ENCODE measurements at regions not wholly inside any gene's neighbourhood (a gene's known extent, or its start where the extent isn't known, plus 50 kb on each side); places are given as distances from the start of the nearest gene placed in this dataset.

- Histone ChIP-seq H4K20me1 (replicated peaks; ENCODE audit: control insufficient read depth, extremely low read depth, insufficient read depth, low read length) (no peaks in the 10 kb centered on the region), H3K36me3 (ENCODE audit: control insufficient read depth in 2 of 2, extremely low read depth in 1 of 2, insufficient read depth in 2 of 2, low read length in 2 of 2) (no peaks in the 10 kb centered on the region), H3K4me2 (ENCODE audit: insufficient read depth, low read length) (no peak overlapping the region), H3K4me1 (ENCODE audit: control insufficient read depth, extremely low read depth, insufficient read depth, low read length) (peaks cover 3% of the 10 kb centered on the region), H3K27me3 (ENCODE audit: control insufficient read depth in 2 of 2, insufficient read depth in 2 of 2, low read length in 2 of 2) (no peaks in the 10 kb centered on the region), H3K79me2 (ENCODE audit: control insufficient read depth, insufficient read depth, low read length) (no peaks in the 10 kb centered on the region), H3K9ac (replicated peaks; ENCODE audit: extremely low read depth, insufficient read depth, low read length) (no peak overlapping the region), H3K27ac (ENCODE audit: insufficient read depth, low read depth, low read length) (no peak overlapping the region), H3K9me1 (replicated peaks; ENCODE audit: control insufficient read depth, extremely low read depth, insufficient read depth, low read length) (no peaks in the 10 kb centered on the region), H2AFZ (ENCODE audit: low read depth, low read length) (no peak overlapping the region), H3K9me3 (replicated peaks; ENCODE audit: control insufficient read depth, insufficient read depth, low read length) (no peaks in the 10 kb centered on the region), H3K4me3 (replicated peaks in 1 of 3; ENCODE audit: insufficient read depth in 1 of 3, low read depth in 1 of 3, low read length in 3 of 3) (no peak overlapping the region)
- DNase-seq (ENCODE audit: low read depth, low spot score) (no peak), FAIRE-seq (no peak)
- dilution Hi-C loops (cut with MboI; ENCODE audit: extremely low pct_ligation_motif_present, low sequenced_read_pairs): no loop called here
- no TSS peak for BruUV-seq (replicated peaks)
- TF ChIP-seq POLR2A (IDR thresholded peaks at IDR 0.05; ENCODE audit: low read depth, low read length): no peak
- TF ChIP-seq MAX (IDR thresholded peaks at IDR 0.05; ENCODE audit: insufficient read depth, insufficient read length): no peak
- TF ChIP-seq POLR2AphosphoS5 (IDR thresholded peaks at IDR 0.05; ENCODE audit: insufficient read depth, low read depth, low read length): no peak
- TF ChIP-seq EZH2 (IDR thresholded peaks at IDR 0.05; ENCODE audit: borderline replicate concordance, low read depth, low read length, severe bottlenecking): no peak
- TF ChIP-seq JUN (IDR thresholded peaks at IDR 0.05; ENCODE audit: borderline replicate concordance, insufficient read depth, insufficient read length, low read depth): no peak
- no peak for TF ChIP-seq FOS (IDR thresholded peaks at IDR 0.05; ENCODE audit: borderline replicate concordance, insufficient read depth, low read length)
- POLR2A ChIA-PET: no interaction called here
- intact Hi-C loops (cut with micrococcal nuclease): no loop called here
- CTCF ChIA-PET: interaction anchor here (0.7 to 1.8 kb wide), 5 partner anchors 9 to 41 kb away, joined by 3 to 5 read pairs (median 3); no protein-coding TSS in a partner anchor
These were observed 108.0 kb upstream of the HAAO start for GRCh38 chr2:42900289-42900891.

DNA sequence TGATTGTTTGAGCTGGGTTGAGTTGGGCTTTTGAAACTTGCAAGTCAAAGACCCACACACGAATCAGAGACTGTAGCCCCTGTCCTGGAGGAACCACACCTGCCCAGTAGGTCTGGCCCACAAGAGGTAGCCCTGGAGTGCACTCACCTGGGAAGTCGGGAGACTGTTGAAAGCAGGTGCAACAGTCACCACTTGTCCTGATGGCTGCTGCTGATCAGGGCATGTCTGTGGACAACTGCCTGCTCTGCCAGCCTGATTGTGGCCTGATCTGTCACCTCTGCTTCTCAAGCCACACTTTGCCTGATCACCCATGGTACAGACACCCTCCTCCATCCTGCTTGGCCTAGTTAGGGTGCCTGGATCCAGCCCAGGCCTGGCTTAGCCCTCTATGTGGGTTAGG, 105.0 kb upstream of the HAAO start:
- ChIA-PET CTCF (interaction anchor here (0.7 to 1.8 kb wide), 6 partner anchors 9 to 20 kb away, joined by 3 to 4 read pairs (median 3); no protein-coding TSS in a partner anchor), POLR2A (interaction anchor here (1.0 kb wide), 1 partner anchor 18 kb away, joined by 3 read pairs; no protein-coding TSS in a partner anchor)
- dilution Hi-C loops (cut with MboI; ENCODE audit: extremely low pct_ligation_motif_present, low sequenced_read_pairs) (no loop called here), intact Hi-C loops (cut with micrococcal nuclease) (loop anchor here (2.0 kb wide), 1 partner anchor 17 kb away; no protein-coding TSS in a partner anchor)
- DNase-seq (ENCODE audit: low read depth, low spot score) (no peak), FAIRE-seq (no peak)
- Histone ChIP-seq H3K9me3 (replicated peaks; ENCODE audit: control insufficient read depth, insufficient read depth, low read length) (no peaks in the 10 kb centered on the region), H4K20me1 (replicated peaks; ENCODE audit: control insufficient read depth, extremely low read depth, insufficient read depth, low read length) (no peaks in the 10 kb centered on the region), H3K4me2 (ENCODE audit: insufficient read depth, low read length) (no peak overlapping the region), H3K27ac (ENCODE audit: insufficient read depth, low read depth, low read length) (no peak overlapping the region), H3K9me1 (replicated peaks; ENCODE audit: control insufficient read depth, extremely low read depth, insufficient read depth, low read length) (no peaks in the 10 kb centered on the region), H3K79me2 (ENCODE audit: control insufficient read depth, insufficient read depth, low read length) (no peaks in the 10 kb centered on the region), H3K9ac (replicated peaks; ENCODE audit: extremely low read depth, insufficient read depth, low read length) (no peak overlapping the region), H3K36me3 (ENCODE audit: control insufficient read depth in 2 of 2, extremely low read depth in 1 of 2, insufficient read depth in 2 of 2, low read length in 2 of 2) (no peaks in the 10 kb centered on the region), H3K4me1 (ENCODE audit: control insufficient read depth, extremely low read depth, insufficient read depth, low read length) (peaks cover 3% of the 10 kb centered on the region), H3K4me3 (replicated peaks in 1 of 3; ENCODE audit: insufficient read depth in 1 of 3, low read depth in 1 of 3, low read length in 3 of 3) (no peak overlapping the region), H2AFZ (ENCODE audit: low read depth, low read length) (no peak overlapping the region), H3K27me3 (ENCODE audit: control insufficient read depth in 2 of 2, insufficient read depth in 2 of 2, low read length in 2 of 2) (no peaks in the 10 kb centered on the region)
- BruUV-seq (replicated peaks): no TSS peak
- TF ChIP-seq JUN (IDR thresholded peaks at IDR 0.05; ENCODE audit: borderline replicate concordance, insufficient read depth, insufficient read length, low read depth) (no peak), EZH2 (IDR thresholded peaks at IDR 0.05; ENCODE audit: borderline replicate concordance, low read depth, low read length, severe bottlenecking) (no peak), GATA2 (IDR thresholded peaks at IDR 0.05; ENCODE audit: insufficient read depth, insufficient read length, low read depth, low read length) (no peak), POLR2A (IDR thresholded peaks at IDR 0.05; ENCODE audit: low read depth, low read length) (no peak), FOS (IDR thresholded peaks at IDR 0.05; ENCODE audit: borderline replicate concordance, insufficient read depth, low read length) (no peak), MYC (IDR thresholded peaks at IDR 0.05; ENCODE audit: low read depth, low read length) (no peak), MAX (IDR thresholded peaks at IDR 0.05; ENCODE audit: insufficient read depth, insufficient read length) (no peak), POLR2AphosphoS5 (IDR thresholded peaks at IDR 0.05; ENCODE audit: insufficient read depth, low read depth, low read length) (no peak)
- TF ChIP-seq, protein P1, sequence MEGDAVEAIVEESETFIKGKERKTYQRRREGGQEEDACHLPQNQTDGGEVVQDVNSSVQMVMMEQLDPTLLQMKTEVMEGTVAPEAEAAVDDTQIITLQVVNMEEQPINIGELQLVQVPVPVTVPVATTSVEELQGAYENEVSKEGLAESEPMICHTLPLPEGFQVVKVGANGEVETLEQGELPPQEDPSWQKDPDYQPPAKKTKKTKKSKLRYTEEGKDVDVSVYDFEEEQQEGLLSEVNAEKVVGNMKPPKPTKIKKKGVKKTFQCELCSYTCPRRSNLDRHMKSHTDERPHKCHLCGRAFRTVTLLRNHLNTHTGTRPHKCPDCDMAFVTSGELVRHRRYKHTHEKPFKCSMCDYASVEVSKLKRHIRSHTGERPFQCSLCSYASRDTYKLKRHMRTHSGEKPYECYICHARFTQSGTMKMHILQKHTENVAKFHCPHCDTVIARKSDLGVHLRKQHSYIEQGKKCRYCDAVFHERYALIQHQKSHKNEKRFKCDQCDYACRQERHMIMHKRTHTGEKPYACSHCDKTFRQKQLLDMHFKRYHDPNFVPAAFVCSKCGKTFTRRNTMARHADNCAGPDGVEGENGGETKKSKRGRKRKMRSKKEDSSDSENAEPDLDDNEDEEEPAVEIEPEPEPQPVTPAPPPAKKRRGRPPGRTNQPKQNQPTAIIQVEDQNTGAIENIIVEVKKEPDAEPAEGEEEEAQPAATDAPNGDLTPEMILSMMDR (IDR thresholded peaks at IDR 0.05; ENCODE audit: extremely low read depth in 1 of 2, insufficient read depth in 1 of 2, low read depth in 1 of 2, low read length in 2 of 2): no peak

All from endothelial cell of umbilical vein (primary cell).